PC-9 (cell line): ENCODE measurements at regions not wholly inside any gene's neighbourhood (a gene's known extent, or its start where the extent isn't known, plus 50 kb on each side); places are given as distances from the start of the nearest gene placed in this dataset.

ENCODE experiments used
- BruUV-seq: library from RNA; stranded (reverse); fragments of 400-500 nt; replicated peaks from 2 replicates; lab custom pipeline; 2021; lab: Mats Ljungman, UMichigan
- CTCF ChIA-PET: fragments of 300-600 bp; sonication (Branson Sonifier 250); formaldehyde crosslinking; loops from one replicate; lab custom pipeline; 2022; ENCODE audit warnings: antibody characterized with exemption; lab: Charles Lee
- POLR2A ChIA-PET: fragments of 300-600 bp; sonication (Branson Sonifier 250); formaldehyde crosslinking; loops from one replicate; lab custom pipeline; 2022; ENCODE audit warnings: antibody characterized with exemption; ENCODE audit not compliant: unreplicated experiment; lab: Charles Lee
- DNase-seq, 2 experiments: peaks; one replicate each; pipeline versions ENCODE4 v3.0.0 to v3.0.0-alpha.2; 2015 to 2022; ENCODE audit warnings: mixed read lengths in 1 of 2
- H2AFZ ChIP-seq: fragments of 200-600 bp; sonication (generic); 2 replicates; pipeline ENCODE4 v1.8.1; 2017; ENCODE audit warnings: antibody characterized with exemption
- H3F3A ChIP-seq: fragments of 200-600 bp; sonication (generic); 2 replicates; pipeline ENCODE4 v1.8.1; 2017; ENCODE audit warnings: antibody characterized with exemption, mild to moderate bottlenecking, low read depth; ENCODE audit not compliant: insufficient read depth
- H3K27ac ChIP-seq: fragments of 200-600 bp; sonication (generic); 2 replicates; pipeline ENCODE4 v1.6.1; 2016; ENCODE audit warnings: mixed run types
- H3K27me3 ChIP-seq: fragments of 200-600 bp; sonication (generic); 2 replicates; pipeline ENCODE4 v1.6.1; 2016; ENCODE audit warnings: low read depth, mixed run types; ENCODE audit not compliant: insufficient read depth
- H3K36me3 ChIP-seq: fragments of 200-600 bp; sonication (generic); 2 replicates; pipeline ENCODE4 v1.6.1; 2016; ENCODE audit warnings: low read depth, mixed run types
- H3K4me1 ChIP-seq: fragments of 200-600 bp; sonication (generic); replicated peaks from 2 replicates; pipeline ENCODE4 v1.6.1; 2016; ENCODE audit warnings: mixed run types; ENCODE audit not compliant: insufficient read depth
- H3K4me2 ChIP-seq: fragments of 200-600 bp; sonication (generic); 2 replicates; pipeline ENCODE4 v1.6.1; 2017; ENCODE audit warnings: mixed run types
- H3K4me3 ChIP-seq: fragments of 200-600 bp; sonication (generic); 2 replicates; pipeline ENCODE4 v1.6.1; 2016; ENCODE audit warnings: mixed run types
- H3K79me2 ChIP-seq: fragments of 200-600 bp; sonication (generic); 2 replicates; pipeline ENCODE4 v1.6.1; 2017; ENCODE audit warnings: low read depth, mixed run types
- H3K9me2 ChIP-seq: fragments of 200-600 bp; sonication (generic); 2 replicates; pipeline ENCODE4 v1.8.1; 2017; ENCODE audit warnings: mild to moderate bottlenecking; ENCODE audit not compliant: insufficient read depth
- H3K9me3 ChIP-seq: fragments of 200-600 bp; sonication (generic); 2 replicates; pipeline ENCODE4 v1.8.1; 2016; ENCODE audit warnings: low read depth; ENCODE audit not compliant: insufficient read depth
- H4K20me1 ChIP-seq: fragments of 200-600 bp; sonication (generic); 2 replicates; pipeline ENCODE4 v1.8.1; 2017; ENCODE audit not compliant: insufficient read depth
- EZH2 ChIP-seq: fragments of 200-600 bp; sonication (generic); IDR thresholded peaks from 2 replicates; pipeline ENCODE4 v1.8.0; 2017; ENCODE audit warnings: antibody characterized with exemption, low read depth
- intact Hi-C: fragments of 100-400 bp; cut with micrococcal nuclease; formaldehyde crosslinking; loops from one replicate; pipeline ENCODE4 v1.10.0; 2022; ENCODE audit not compliant: unreplicated experiment
- TF ChIP-seq, protein P1 (sequence below): fragments of 200-600 bp; sonication (generic); conservative IDR thresholded peaks from 2 replicates; pipeline ENCODE4 v1.6.1; 2017; ENCODE audit warnings: mixed run types, antibody characterized with exemption, mild to moderate bottlenecking, moderate library complexity

DNA sequence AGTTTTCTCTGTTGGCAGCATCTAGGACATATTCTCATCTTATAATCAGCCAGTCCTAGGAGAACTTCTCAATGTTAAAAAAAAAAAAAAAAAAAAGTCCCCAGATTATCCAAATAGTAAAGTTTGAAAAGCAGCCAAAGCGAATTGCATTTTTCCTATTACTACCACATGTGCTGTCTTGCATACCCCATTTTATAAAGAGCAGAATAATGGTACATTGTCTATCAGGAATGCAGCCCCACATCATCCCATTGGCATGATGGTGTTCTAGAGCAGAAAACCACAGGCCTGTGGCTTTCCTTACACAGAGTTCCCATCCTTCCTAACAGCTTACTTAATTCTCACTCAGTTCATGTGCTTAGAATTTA is 381.6 kb downstream of the TMEM38B start:
- Histone ChIP-seq H2AFZ (no peak overlapping the region), H3K36me3 (no peaks in the 10 kb centered on the region), H4K20me1 (no peaks in the 10 kb centered on the region), H3K4me3 (no peak overlapping the region), H3K27ac (no peak overlapping the region), H3K4me1 (no peaks in the 10 kb centered on the region), H3K4me2 (no peak overlapping the region), H3K9me3 (no peaks in the 10 kb centered on the region), H3K27me3 (no peaks in the 10 kb centered on the region), H3K79me2 (no peaks in the 10 kb centered on the region), H3F3A (no peaks in the 10 kb centered on the region), H3K9me2 (no peaks in the 10 kb centered on the region)
- BruUV-seq = no TSS peak
- CTCF ChIA-PET = no interaction called here
- no peak for DNase-seq
- TF ChIP-seq EZH2 = no peak
- TF ChIP-seq, protein P1, sequence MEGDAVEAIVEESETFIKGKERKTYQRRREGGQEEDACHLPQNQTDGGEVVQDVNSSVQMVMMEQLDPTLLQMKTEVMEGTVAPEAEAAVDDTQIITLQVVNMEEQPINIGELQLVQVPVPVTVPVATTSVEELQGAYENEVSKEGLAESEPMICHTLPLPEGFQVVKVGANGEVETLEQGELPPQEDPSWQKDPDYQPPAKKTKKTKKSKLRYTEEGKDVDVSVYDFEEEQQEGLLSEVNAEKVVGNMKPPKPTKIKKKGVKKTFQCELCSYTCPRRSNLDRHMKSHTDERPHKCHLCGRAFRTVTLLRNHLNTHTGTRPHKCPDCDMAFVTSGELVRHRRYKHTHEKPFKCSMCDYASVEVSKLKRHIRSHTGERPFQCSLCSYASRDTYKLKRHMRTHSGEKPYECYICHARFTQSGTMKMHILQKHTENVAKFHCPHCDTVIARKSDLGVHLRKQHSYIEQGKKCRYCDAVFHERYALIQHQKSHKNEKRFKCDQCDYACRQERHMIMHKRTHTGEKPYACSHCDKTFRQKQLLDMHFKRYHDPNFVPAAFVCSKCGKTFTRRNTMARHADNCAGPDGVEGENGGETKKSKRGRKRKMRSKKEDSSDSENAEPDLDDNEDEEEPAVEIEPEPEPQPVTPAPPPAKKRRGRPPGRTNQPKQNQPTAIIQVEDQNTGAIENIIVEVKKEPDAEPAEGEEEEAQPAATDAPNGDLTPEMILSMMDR = no peak
- intact Hi-C loops = no loop called here
- POLR2A ChIA-PET = no interaction called here

DNA sequence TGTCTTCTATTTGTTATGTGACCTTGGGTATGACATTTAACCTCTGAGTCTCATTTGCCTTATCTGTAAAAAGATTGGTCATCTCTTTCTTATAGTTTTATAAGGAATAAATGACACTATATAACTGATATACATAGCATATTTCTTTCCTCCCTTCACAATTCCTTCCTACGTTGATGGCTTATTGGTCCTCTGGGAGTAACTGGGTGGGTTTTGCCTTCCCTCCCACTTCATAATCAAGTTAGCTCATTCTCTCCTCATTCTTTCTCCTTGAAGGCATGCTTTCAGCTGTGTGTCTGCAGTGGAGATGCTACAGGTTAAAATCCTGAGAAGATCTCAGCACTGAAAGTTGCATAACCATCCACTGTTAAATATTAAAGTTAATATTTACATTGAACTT is 382.4 kb downstream of the TMEM38B start:
- DNase-seq = no peak
- Histone ChIP-seq H3K4me1 (no peaks in the 10 kb centered on the region), H3K27me3 (no peaks in the 10 kb centered on the region), H3K36me3 (no peaks in the 10 kb centered on the region), H2AFZ (no peak overlapping the region), H4K20me1 (no peaks in the 10 kb centered on the region), H3K79me2 (no peaks in the 10 kb centered on the region), H3K27ac (no peak overlapping the region), H3K9me3 (no peaks in the 10 kb centered on the region), H3F3A (no peaks in the 10 kb centered on the region), H3K4me2 (no peak overlapping the region), H3K9me2 (no peaks in the 10 kb centered on the region), H3K4me3 (no peak overlapping the region)
- no peak for TF ChIP-seq EZH2
- TF ChIP-seq, protein P1 = no peak
- no TSS peak for BruUV-seq
- ChIA-PET POLR2A (no interaction called here), CTCF (no interaction called here)
- intact Hi-C loops = no loop called here

DNA sequence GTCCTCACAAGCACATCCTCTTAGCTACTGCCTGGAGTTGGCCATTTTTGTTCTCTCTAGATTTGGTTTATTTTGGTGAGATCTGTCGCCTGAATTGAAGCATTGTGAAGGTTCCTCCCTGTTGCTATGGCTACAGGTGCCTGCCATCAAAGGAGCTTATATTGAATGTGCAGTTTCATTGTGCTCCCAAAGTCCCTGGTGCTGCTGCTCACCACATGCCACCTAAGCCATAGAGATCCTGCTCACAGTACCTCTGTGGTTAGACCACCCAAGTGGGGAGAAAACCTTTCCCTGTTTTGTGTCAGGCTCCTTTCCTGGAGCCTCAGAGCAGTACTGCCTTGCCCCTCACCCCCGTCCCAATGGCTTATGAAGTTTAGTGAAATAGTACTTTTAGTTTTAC is 383.4 kb downstream of the TMEM38B start:
- H3K4me3 ChIP-seq = no peak overlapping the region
- no peak overlapping the region for H2AFZ ChIP-seq
- ChIA-PET CTCF (no interaction called here), POLR2A (no interaction called here)
- intact Hi-C loops = no loop called here
- no peaks in the 10 kb centered on the region for H3K79me2 ChIP-seq
- no peaks in the 10 kb centered on the region for H4K20me1 ChIP-seq
- H3K9me3 ChIP-seq = no peaks in the 10 kb centered on the region
- no peaks in the 10 kb centered on the region for H3K27me3 ChIP-seq
- no peaks in the 10 kb centered on the region for H3K9me2 ChIP-seq
- no peaks in the 10 kb centered on the region for H3K36me3 ChIP-seq
- no peak overlapping the region for H3K4me2 ChIP-seq
- no peak overlapping the region for H3K27ac ChIP-seq
- no peak for DNase-seq
- no peaks in the 10 kb centered on the region for H3K4me1 ChIP-seq
- no TSS peak for BruUV-seq
- TF ChIP-seq EZH2 = no peak
- H3F3A ChIP-seq = no peaks in the 10 kb centered on the region

DNA sequence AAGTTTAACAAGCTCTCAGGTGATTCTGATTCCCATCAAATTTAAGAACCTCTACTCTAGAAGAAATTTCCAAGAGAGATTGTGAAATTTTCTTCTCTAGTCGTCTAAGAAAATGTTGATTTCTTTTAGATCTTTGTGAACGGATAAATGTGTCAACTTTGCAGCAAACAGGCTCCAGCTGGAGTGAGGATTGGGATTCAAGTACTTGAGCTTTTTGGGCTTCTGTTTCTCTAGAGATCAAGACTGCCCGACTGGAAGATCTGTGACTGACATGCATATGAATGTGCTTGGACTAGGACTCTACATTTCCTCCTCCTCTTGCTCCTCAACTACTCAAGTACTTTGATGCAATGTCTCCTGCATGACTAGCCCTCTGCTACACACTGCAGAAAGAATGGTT is 388.3 kb downstream of the TMEM38B start:
- Histone ChIP-seq H2AFZ (no peak overlapping the region), H3K9me2 (no peaks in the 10 kb centered on the region), H3K79me2 (no peaks in the 10 kb centered on the region), H3K27me3 (no peaks in the 10 kb centered on the region), H4K20me1 (no peaks in the 10 kb centered on the region), H3F3A (no peaks in the 10 kb centered on the region), H3K4me1 (no peaks in the 10 kb centered on the region), H3K4me2 (no peak overlapping the region), H3K9me3 (no peaks in the 10 kb centered on the region), H3K27ac (no peak overlapping the region), H3K4me3 (no peak overlapping the region), H3K36me3 (no peaks in the 10 kb centered on the region)
- DNase-seq = no peak
- POLR2A ChIA-PET = interaction anchor here (0.6 kb wide), 1 partner anchor 13 kb away, joined by 4 read pairs; no protein-coding TSS in a partner anchor
- CTCF ChIA-PET = no interaction called here
- intact Hi-C loops = no loop called here
- no peak for TF ChIP-seq EZH2
- TF ChIP-seq, protein P1 = no peak
- BruUV-seq = no TSS peak
